ENCODE measurements at regions not wholly inside any gene's neighbourhood (a gene's known extent, or its start where the extent isn't known, plus 50 kb on each side); places are given as distances from the start of the nearest gene placed in this dataset.

- no peak for FAIRE-seq
- no peaks in the 10 kb centered on the region for H3K36me3 ChIP-seq (ENCODE audit: control insufficient read depth in 2 of 2, insufficient read depth in 2 of 2, low read length in 1 of 2)
- in situ Hi-C loops (cut with MboI) (no loop called here), intact Hi-C loops (cut with micrococcal nuclease; ENCODE audit: unreplicated experiment) (no loop called here)
- no peaks in the 10 kb centered on the region for H3K4me1 ChIP-seq (ENCODE audit: control insufficient read depth, insufficient read depth, low read length)
- no peaks in the 10 kb centered on the region for H3K79me2 ChIP-seq (ENCODE audit: control insufficient read depth, insufficient read depth, low read length)
- H4K20me1 ChIP-seq (ENCODE audit: control insufficient read depth, insufficient read depth) = no peaks in the 10 kb centered on the region
- 11% methylated on average over 11 of the region's 11 CpGs for WGBS (ENCODE audit: insufficient coverage, insufficient replicate concordance, low lambda C conversion rate, missing lambda C conversion rate)
- SMC1A ChIA-PET (ENCODE audit: uncharacterized antibody, unreplicated experiment) = interaction anchor here (0.7 to 1.1 kb wide), 2 partner anchors 8 to 141 kb away, joined by 3 read pairs; no protein-coding TSS in a partner anchor
- no peak for DNase-seq (ENCODE audit: low read depth, low spot score)
- no peaks in the 10 kb centered on the region for H3K9me3 ChIP-seq (replicated peaks; ENCODE audit: control insufficient read depth, insufficient read depth, low read length)
- BruUV-seq (replicated peaks) = no TSS peak
- H3K4me3 ChIP-seq = no peak overlapping the region
- ATAC-seq = no peak
- no peaks in the 10 kb centered on the region for H3K27me3 ChIP-seq (replicated peaks in 1 of 2; ENCODE audit: control insufficient read depth in 2 of 2, insufficient read depth in 2 of 2, low read length in 1 of 2)
- TF ChIP-seq USF2 (IDR thresholded peaks at IDR 0.05; ENCODE audit: borderline replicate concordance, low read depth, low read length) = no peak
- TF ChIP-seq SMAD5 (IDR thresholded peaks at IDR 0.05; ENCODE audit: low read depth) = no peak
- no peak for TF ChIP-seq KDM1A (IDR thresholded peaks at IDR 0.05; ENCODE audit: borderline replicate concordance)
- no peak for TF ChIP-seq RAD21 (IDR thresholded peaks at IDR 0.05; ENCODE audit: insufficient read depth, low read depth, low read length)
- no peak for TF ChIP-seq HSF1 (IDR thresholded peaks at IDR 0.05; ENCODE audit: low read depth, low read length)
- TF ChIP-seq ATF7 (IDR thresholded peaks at IDR 0.05; ENCODE audit: low read depth) = no peak
- POLR2A ChIA-PET = no interaction called here
- no peak overlapping the region for H3K27ac ChIP-seq (ENCODE audit: control insufficient read depth, insufficient read depth)
- RAD21 ChIA-PET (ENCODE audit: unreplicated experiment) = no interaction called here
- no peak overlapping the region for H3K4me2 ChIP-seq (ENCODE audit: control insufficient read depth, insufficient read depth)
- no peak overlapping the region for H2AFZ ChIP-seq (ENCODE audit: control insufficient read depth, low read depth, low read length)
- CTCF ChIA-PET = interaction anchor here (1.1 kb wide), 2 partner anchors 15 to 59 kb away, joined by 3 read pairs; no protein-coding TSS in a partner anchor
- H3K9ac ChIP-seq (ENCODE audit: control insufficient read depth, insufficient read depth, low read length) = no peak overlapping the region
Measured at GRCh38 chr20:10927936-10928840, 254.4 kb upstream of the JAG1 start.

All from GM12878 (cell line).